HUES64 (cell line): ENCODE measurements at regions not wholly inside any gene's neighbourhood (a gene's known extent, or its start where the extent isn't known, plus 50 kb on each side); places are given as distances from the start of the nearest gene placed in this dataset.
"Not testable (repeated sequence)": the region's sequence is repeated elsewhere in the genome, so short reads cannot be mapped to it uniquely, and the experiment has no call there.

ENCODE experiments used
- H3K27ac ChIP-seq: 2 replicates; pipeline ENCODE4 v1.7.0; 2013; ENCODE audit warnings: low read depth, low read length, inconsistent platforms
- H3K27me3 ChIP-seq: 2 replicates; pipeline ENCODE4 v1.6.1; 2013; ENCODE audit warnings: mild to moderate bottlenecking, low read length; ENCODE audit not compliant: insufficient read depth
- H3K36me3 ChIP-seq: 2 replicates; pipeline ENCODE4 v1.6.1; 2013; ENCODE audit warnings: mild to moderate bottlenecking, low read length; ENCODE audit not compliant: insufficient read depth
- H3K4me1 ChIP-seq: 2 replicates; pipeline ENCODE4 v1.6.1; 2013; ENCODE audit warnings: mild to moderate bottlenecking, low read length, moderate library complexity; ENCODE audit not compliant: insufficient read depth
- H3K4me3 ChIP-seq: 2 replicates; pipeline ENCODE4 v1.5.1; 2013; ENCODE audit warnings: mild to moderate bottlenecking, low read length, moderate library complexity
- H3K9ac ChIP-seq: 2 replicates; pipeline ENCODE4 v1.6.1; 2013; ENCODE audit warnings: mild to moderate bottlenecking, low read depth, low read length
- H3K9me3 ChIP-seq: 2 replicates; pipeline ENCODE4 v1.6.1; 2013; ENCODE audit warnings: low read depth, low read length; ENCODE audit not compliant: insufficient read depth
- WGBS: fragments of 150-250, 120-280 bp; methylation state at CpG from one replicate; pipeline ENCODE4 v1.1.7; 2013; ENCODE audit warnings: missing lambda C conversion rate; 5-methylcytosine and 5-hydroxymethylcytosine counted together

DNA sequence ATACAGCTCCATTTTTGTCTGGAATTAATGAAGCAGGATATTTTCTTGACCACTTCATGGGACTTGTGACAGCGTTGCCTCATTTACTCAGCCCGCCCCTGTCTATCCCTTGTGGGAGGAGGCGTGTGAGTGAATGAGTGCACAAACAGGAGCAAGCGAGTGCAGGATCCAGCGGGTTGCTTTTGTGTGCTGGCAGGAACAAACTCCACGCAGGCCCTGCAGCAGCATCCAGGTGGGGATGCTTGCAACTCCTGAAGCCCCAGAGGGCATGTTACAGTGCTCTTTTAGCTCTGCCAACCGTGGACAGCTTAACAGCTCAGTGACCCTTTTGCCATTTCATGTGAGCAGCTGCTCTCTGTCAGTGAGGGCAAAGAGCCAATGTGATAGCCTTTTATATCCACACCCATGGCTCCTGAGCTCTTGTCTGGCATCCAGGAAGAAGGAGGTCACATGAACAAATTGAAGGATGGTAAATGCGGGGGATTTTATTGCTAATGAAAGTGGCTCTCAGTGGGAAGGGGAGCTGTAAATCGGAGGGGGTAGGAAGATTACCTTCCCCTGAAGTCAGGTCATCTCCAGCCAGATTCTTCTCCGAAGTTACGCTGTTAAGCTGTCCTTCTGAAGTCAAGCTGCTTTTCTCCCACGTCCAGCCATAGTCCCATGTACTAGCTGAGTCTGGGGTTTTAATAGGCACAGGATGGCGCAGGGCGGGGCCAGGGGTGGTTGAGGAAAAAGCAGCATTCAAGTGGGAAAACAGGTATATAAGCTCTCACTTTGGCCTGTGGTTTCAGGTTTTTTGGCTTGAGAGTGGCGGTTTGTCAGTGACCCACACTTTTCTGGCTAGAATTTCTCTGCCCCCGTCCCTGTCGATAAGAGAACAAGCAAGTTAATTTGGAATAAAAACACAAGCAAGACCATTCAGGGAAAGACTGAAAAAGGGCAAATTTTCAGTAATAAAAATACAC is 714.7 kb upstream of the MBL2 start:
- Histone ChIP-seq H3K4me1 (peaks cover 19% of the 10 kb centered on the region), H3K27me3 (no peaks in the 10 kb centered on the region), H3K9ac (no peak overlapping the region), H3K4me3 (no peak overlapping the region), H3K27ac (no peak overlapping the region), H3K36me3 (peaks cover 31% of the 10 kb centered on the region), H3K9me3 (peaks cover 38% of the 10 kb centered on the region)
- WGBS: 91% methylated on average over 17 of the region's 17 CpGs

DNA sequence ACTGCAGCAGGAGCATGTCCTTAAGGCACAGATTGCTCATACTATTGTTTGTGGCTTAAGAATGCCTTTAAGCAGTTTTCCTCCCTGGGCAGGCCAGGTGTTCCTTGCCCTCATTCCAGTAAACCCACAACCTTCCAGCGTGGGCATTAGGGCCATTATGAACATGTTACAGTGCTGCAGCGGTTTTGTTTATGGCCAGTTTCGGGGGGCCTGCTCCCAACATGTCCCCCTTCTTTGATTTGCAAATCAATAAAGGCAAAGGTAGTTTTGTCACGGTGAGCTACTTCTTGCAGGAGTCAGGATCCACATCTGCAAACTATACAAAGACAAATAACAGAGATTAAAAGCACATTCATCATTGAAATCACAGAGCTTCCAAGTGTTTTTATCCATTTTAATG is 712.8 kb upstream of the MBL2 start:
- 74% methylated on average over 4 of the region's 4 CpGs for WGBS
- H3K4me3 ChIP-seq, H3K27ac ChIP-seq, H3K27me3 ChIP-seq, H3K9ac ChIP-seq: not testable (repeated sequence)
- H3K36me3 ChIP-seq: peaks cover 31% of the 10 kb centered on the region
- H3K9me3 ChIP-seq: peaks cover 38% of the 10 kb centered on the region
- peaks cover 22% of the 10 kb centered on the region for H3K4me1 ChIP-seq

DNA sequence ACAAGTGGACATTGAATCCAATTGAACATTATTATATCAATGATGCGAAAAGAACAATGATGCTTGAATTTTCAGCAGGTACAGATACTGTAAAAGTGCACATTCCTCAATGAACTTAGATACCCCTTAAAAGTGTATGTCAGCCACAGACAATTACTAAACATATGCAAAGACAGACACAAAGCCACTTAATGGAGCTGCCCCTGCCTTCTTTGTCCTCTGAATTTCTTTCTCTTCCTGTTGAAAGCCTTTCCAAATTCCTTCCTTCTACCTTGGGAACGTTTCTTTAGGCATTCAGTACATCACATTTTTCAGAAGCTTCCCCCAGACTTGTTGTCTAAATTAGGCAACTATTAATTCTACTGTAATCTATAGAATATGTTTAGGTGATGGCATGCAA is 706.8 kb upstream of the MBL2 start:
- WGBS: 50% methylated on average over 2 of the region's 2 CpGs
- H3K4me3 ChIP-seq: no peak overlapping the region
- peaks cover 66% of the 10 kb centered on the region for H3K4me1 ChIP-seq
- peaks cover 6% of the 10 kb centered on the region; the same call in 1 of the 2 replicates for H3K36me3 ChIP-seq
- H3K9me3 ChIP-seq: peaks cover 13% of the 10 kb centered on the region
- peak overlapping the region; percentile 99 for H3K27ac ChIP-seq
- no peaks in the 10 kb centered on the region for H3K27me3 ChIP-seq
- H3K9ac ChIP-seq: peak overlapping the region; percentile 68

DNA sequence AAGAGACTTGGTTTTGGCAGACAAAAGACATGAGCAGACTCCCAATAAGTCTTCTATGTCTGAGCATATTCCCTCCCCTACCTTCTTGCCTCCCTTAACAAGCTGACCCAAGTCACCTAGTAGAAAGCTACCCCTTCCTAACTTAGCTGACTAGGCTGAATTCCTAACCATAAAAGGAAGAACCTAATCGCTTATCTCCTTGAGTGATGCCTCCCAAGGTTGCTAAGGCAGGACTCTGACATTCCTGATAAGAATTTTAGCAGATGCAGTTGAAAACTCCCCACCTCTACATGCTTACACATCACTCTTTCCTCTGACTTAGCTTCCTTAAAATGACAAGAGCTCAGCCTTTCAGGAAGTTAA is 704.7 kb upstream of the MBL2 start:
- Histone ChIP-seq H3K36me3 (no peaks in the 10 kb centered on the region), H3K4me1 (peaks cover 69% of the 10 kb centered on the region), H3K9ac (peak overlapping the region; percentile 78), H3K9me3 (no peaks in the 10 kb centered on the region), H3K27ac (peak overlapping the region; percentile 99), H3K27me3 (no peaks in the 10 kb centered on the region), H3K4me3 (no peak overlapping the region)
- WGBS: 32% methylated on average over 1 of the region's 1 CpG

DNA sequence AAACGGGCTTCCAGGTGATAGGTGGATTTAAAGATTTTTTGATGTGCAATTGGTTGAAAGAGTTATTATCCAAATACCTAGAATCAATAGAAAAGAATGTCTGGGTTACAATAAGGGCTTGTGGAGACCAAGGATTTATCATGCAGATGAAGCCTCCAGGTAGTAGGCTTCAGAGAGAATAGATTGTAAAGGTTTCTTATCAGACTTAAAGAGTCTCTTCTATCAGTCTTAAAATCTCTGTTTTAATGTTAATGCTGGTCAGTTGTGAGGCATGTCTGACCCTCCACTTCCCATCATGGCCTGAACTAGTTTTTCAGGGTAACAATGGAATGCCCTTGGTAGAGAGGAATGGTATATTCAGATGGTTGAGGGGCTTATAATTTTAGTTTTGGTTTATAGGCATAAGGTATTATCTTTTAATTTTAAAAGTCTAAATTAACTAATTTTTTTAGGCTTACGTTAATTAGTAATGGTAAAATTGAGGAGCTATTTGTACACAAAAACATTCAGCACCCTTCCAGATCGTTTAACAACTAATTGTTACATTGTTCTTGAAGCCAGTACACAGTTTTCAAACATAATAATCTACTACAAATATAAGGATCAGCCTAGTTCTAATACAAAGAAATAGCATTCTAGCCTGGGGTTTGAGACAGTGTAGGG is 704.2 kb upstream of the MBL2 start:
- H3K9me3 ChIP-seq: no peaks in the 10 kb centered on the region
- H3K27me3 ChIP-seq: no peaks in the 10 kb centered on the region
- peaks cover 69% of the 10 kb centered on the region for H3K4me1 ChIP-seq
- peak overlapping the region; percentile 78 for H3K9ac ChIP-seq
- no peaks in the 10 kb centered on the region for H3K36me3 ChIP-seq
- H3K27ac ChIP-seq: peak overlapping the region; percentile 99
- WGBS: 24% methylated on average over 2 of the region's 3 CpGs
- no peak overlapping the region for H3K4me3 ChIP-seq

DNA sequence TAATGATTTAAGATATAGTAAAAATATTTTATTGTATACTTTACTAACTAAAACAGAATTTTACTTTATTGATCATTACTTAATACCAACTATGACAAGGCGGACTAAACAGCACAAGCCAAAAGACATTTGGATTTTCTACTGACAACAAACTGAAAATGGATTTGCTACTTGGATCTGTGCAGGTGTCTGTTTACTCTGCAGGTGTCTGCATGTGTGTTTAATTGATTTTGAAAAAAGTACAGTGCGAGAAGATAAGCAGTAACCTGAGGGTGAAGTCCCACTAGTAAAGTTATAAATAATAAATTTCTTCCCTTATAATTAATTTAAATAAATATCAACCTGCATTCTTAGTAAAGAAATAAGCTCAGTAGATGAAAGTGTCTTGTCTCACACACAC is 696.8 kb upstream of the MBL2 start:
- no peak overlapping the region for H3K9ac ChIP-seq
- H3K27ac ChIP-seq: no peak overlapping the region
- H3K9me3 ChIP-seq: no peaks in the 10 kb centered on the region
- no peak overlapping the region for H3K4me3 ChIP-seq
- peaks cover 3% of the 10 kb centered on the region; the same call in 1 of the 2 replicates for H3K4me1 ChIP-seq
- 89% methylated on average over 1 of the region's 2 CpGs for WGBS
- no peaks in the 10 kb centered on the region for H3K36me3 ChIP-seq
- H3K27me3 ChIP-seq: no peaks in the 10 kb centered on the region

DNA sequence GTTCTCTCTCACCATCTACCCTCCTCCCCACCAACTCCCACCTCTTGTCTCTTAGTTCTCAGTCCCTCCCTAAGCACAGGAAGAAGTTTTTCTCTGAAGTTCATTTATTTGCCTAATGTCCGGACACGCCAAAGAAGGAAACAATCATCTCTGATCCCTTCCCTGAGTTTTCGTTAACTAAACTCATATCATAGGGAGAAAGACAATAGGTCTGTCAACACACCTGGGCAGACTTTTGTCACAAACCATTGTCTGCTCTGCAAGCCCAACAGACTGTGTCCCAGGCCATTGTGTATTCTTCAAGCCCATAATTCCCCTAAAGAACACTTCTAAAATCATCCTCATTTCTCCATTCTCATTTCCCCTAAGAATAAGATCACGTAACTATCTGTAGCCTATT is 691.0 kb upstream of the MBL2 start:
- Histone ChIP-seq H3K27ac (peak overlapping the region; percentile 66), H3K36me3 (no peaks in the 10 kb centered on the region), H3K9me3 (no peaks in the 10 kb centered on the region), H3K9ac (no peak overlapping the region), H3K27me3 (no peaks in the 10 kb centered on the region), H3K4me1 (peaks cover 16% of the 10 kb centered on the region), H3K4me3 (no peak overlapping the region)
- 75% methylated on average over 4 of the region's 4 CpGs for WGBS

DNA sequence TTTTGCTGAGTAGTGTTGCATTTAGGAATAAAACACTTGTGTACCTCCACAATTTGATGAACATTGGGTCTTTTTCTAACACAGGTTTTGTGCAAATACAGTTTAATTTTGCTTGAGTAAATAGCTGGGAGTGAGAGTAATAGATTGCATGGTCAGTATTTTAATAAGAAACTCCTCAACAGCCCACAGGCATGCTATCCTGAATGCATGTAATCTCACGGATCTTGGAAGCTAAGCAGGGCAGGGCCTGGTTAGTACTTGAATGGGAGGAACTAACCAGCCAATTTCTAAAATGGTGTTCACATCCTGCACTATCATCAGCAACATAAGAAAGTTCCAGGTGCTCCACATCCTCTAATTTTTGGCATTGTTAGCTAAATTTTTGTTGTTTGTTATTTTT is 685.4 kb upstream of the MBL2 start:
- Histone ChIP-seq H3K27me3 (no peaks in the 10 kb centered on the region), H3K27ac (no peak overlapping the region), H3K9ac (no peak overlapping the region), H3K9me3 (no peaks in the 10 kb centered on the region), H3K4me3 (no peak overlapping the region), H3K36me3 (no peaks in the 10 kb centered on the region; the same call in 1 of the 2 replicates), H3K4me1 (peaks cover 8% of the 10 kb centered on the region)
- WGBS: 91% methylated on average over 1 of the region's 1 CpG

DNA sequence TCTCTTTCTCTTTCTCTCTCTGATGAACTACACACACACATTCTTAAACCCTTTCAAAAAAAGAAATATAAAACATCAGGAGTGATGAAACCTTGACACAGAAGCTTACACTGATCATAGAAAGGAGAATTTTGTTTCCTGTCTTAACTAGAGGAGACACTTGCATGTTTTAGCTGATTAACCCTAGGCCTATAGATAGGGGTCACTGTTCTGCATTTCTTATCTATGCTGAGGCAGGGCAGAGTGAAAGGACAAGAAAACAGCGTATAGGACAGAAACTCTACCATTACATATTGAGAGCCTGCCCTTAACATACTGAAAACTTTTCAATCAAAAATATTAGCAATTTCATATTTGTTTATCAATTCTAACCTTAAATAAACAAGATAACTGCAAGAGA is 680.6 kb upstream of the MBL2 start:
- no peaks in the 10 kb centered on the region for H3K9me3 ChIP-seq
- no peaks in the 10 kb centered on the region; the same call in 1 of the 2 replicates for H3K36me3 ChIP-seq
- WGBS: 63% methylated on average over 1 of the region's 1 CpG
- no peak overlapping the region for H3K27ac ChIP-seq
- no peaks in the 10 kb centered on the region for H3K27me3 ChIP-seq
- H3K4me3 ChIP-seq: no peak overlapping the region
- H3K4me1 ChIP-seq: peaks cover 4% of the 10 kb centered on the region
- no peak overlapping the region for H3K9ac ChIP-seq

DNA sequence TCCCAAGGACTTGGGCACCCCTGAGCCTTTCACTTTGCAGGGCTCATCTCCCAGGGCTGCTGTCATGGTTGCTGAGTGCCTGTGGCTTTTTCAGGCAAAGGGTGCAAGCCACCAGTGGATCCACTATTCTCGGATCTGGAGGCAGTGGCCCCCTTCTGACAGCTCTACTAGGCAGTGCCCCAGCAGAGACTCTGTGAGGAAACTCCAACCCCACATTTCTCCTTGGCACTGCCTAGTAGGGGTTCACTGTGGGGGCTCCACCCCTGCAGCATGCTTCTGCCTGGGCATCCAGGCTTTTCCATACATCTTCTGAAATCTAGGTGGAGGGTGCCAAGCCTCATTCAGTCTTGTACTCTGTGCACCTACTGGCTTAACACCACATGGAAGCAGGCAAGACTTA is 675.0 kb upstream of the MBL2 start:
- H3K27me3 ChIP-seq: no peaks in the 10 kb centered on the region
- H3K4me3 ChIP-seq: no peak overlapping the region
- no peak overlapping the region for H3K9ac ChIP-seq
- peaks cover 22% of the 10 kb centered on the region for H3K9me3 ChIP-seq
- H3K4me1 ChIP-seq: no peaks in the 10 kb centered on the region
- 94% methylated on average over 1 of the region's 1 CpG for WGBS
- H3K36me3 ChIP-seq: peaks cover 11% of the 10 kb centered on the region; the same call in 1 of the 2 replicates
- H3K27ac ChIP-seq: no peak overlapping the region

DNA sequence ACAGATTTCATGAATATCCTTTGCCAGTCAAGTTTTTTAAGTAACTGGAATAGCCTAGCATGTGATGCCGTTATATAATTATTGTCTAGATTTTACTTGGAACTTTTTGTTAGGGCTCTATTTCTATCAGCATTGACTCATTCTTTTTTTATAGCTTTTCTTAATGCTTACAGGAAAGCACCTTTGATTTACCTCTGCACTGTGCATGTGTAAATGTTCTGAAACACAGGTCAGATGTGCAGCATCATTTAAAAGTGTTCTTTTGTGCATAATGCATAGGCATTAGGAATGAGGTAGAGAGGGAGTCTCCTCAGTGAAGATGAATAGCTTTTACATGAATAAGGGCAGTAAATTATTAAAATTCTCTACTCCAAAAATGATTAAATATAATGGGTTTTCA is 669.3 kb upstream of the MBL2 start:
- Histone ChIP-seq H3K36me3 (peaks cover 3% of the 10 kb centered on the region; the same call in 1 of the 2 replicates), H3K9me3 (peaks cover 9% of the 10 kb centered on the region), H3K4me3 (no peak overlapping the region), H3K27me3 (no peaks in the 10 kb centered on the region), H3K27ac (no peak overlapping the region), H3K9ac (no peak overlapping the region), H3K4me1 (peaks cover 9% of the 10 kb centered on the region; the same call in 1 of the 2 replicates)
- 100% methylated on average over 1 of the region's 1 CpG for WGBS
